Heart left ventricle (tissue), 16 donors: ENCODE measurements at regions not wholly inside any gene's neighbourhood (a gene's known extent, or its start where the extent isn't known, plus 50 kb on each side); places are given as distances from the start of the nearest gene placed in this dataset.

Source experiments
- ATAC-seq, 4 donors: fragments of 200-7000 bp; cut with Tn5 transposase; one replicate each; pipeline ENCODE4 v1.9.1; 2020 to 2022; ENCODE audit warnings: moderate library complexity in 4 of 4, mild to moderate bottlenecking in 3 of 4, moderate number of reproducible peaks in 1 of 4
- DNase-seq, 5 donors: peaks; one replicate each; pipeline ENCODE4 v3.0.0-alpha.2; 2020
- H3K27ac ChIP-seq, 12 donors: fragments of 200-600 bp; sonication (generic) in 4 of 12; one replicate each; pipeline versions ENCODE4 v1.5.0 to v1.8.0; 2016 to 2022; ENCODE audit warnings: mild to moderate bottlenecking in 2 of 12
- H3K27me3 ChIP-seq, 9 donors: fragments of 200-600 bp; sonication (generic) in 2 of 9; one replicate each; pipeline versions ENCODE4 v1.5.1 to v1.8.0; 2016 to 2022; ENCODE audit warnings: mild to moderate bottlenecking in 3 of 9
- H3K36me3 ChIP-seq, 9 donors: fragments of 200-600 bp; sonication (generic) in 2 of 9; one replicate each; pipeline versions ENCODE4 v1.5.0 to v1.8.0; 2018 to 2022; ENCODE audit warnings: mild to moderate bottlenecking in 2 of 9
- H3K4me1 ChIP-seq, 12 donors: fragments of 200-600 bp; sonication (generic) in 4 of 12; one replicate each; pipeline versions ENCODE4 v1.5.0 to v1.8.0; 2016 to 2022; ENCODE audit warnings: mild to moderate bottlenecking in 3 of 12
- H3K4me3 ChIP-seq, 12 donors: fragments of 200-600 bp; sonication (generic) in 4 of 12; one replicate each; pipeline versions ENCODE4 v1.5.0 to v1.8.0; 2017 to 2022; ENCODE audit warnings: mild to moderate bottlenecking in 9 of 12, moderate library complexity in 4 of 12
- H3K9me3 ChIP-seq, 12 donors: fragments of 200-600 bp; sonication (generic) in 4 of 12; one replicate each; pipeline versions ENCODE4 v1.5.0 to v1.8.0; 2016 to 2022; ENCODE audit warnings: mild to moderate bottlenecking in 1 of 12
- CTCF ChIP-seq, 12 donors: fragments of 200-600 bp; sonication (generic) in 4 of 12; IDR thresholded peaks; one replicate each; pipeline versions ENCODE4 v1.5.0 to v1.8.0; 2018 to 2022; ENCODE audit warnings: antibody characterized with exemption in 12 of 12, mild to moderate bottlenecking in 5 of 12
- POLR2A ChIP-seq, 2 donors: fragments of 450-650 bp; IDR thresholded peaks; one replicate each; pipeline ENCODE4 v1.6.1; 2017; ENCODE audit warnings: antibody characterized with exemption in 2 of 2, mild to moderate bottlenecking in 2 of 2, moderate library complexity in 2 of 2
- WGBS, 4 donors: extraction: QIAGEN DNeasy Blood & Tissue Kit in 2 of 4; methylation state at CpG; one replicate each; pipeline versions ENCODE4 v1.1.5 to v1.1.7; 2013 to 2018; 5-methylcytosine and 5-hydroxymethylcytosine counted together
- intact Hi-C, 10 donors: fragments of 100-400 bp; cut with DNase I; formaldehyde crosslinking; loops; one replicate each; pipeline versions ENCODE4 v1.11.1 to v1.14.2; 2022
- donor health status: ischemic (EF 13 %, LVEDD 7.1; RV severe dilation, severe dysfunction).
- donor health status: healthy with polysubstance abuse.
- donor health status: DM: no; HTN: yes; CAD: no.
- donor health status: DM: no; HTN: no; CAD: no.
- donor health status: ischemic (EF 25% LVEDD 6.9; RV normal size, moderate dysfunction).
- donor health status: ischemic (EF 25% LVEDD 5.7; RV mildly dilated, moderate dysfunction).
- donor health status: healthy.
- donor health status: DM: yes; HTN: yes; CAD: no.
- donor health status: ischemic (EF 35%, LVEDD 5.7; RV mildly dilated, moderate dysfunction).
- donor health status: nonischemic (EF 11% LVEDD 7.7; RV severe dilation, severe dysfunction).
- donor health status: DM: yes; HTN: yes; CAD: no.
- donor health status: PGD.
- donor health status: ischemic (EF 29% LVEDD 5.4; RV normal size, mild dysfunction).
- donor health status: nonischemic (EF 23%, LVEDD 6.1; RV moderate dilation, normal function).

GRCh38 chr6:112821476-112821875 is 474.3 kb downstream of the RFPL4B start:
- Histone ChIP-seq H3K27me3 (no peaks in the 10 kb centered on the region), H3K4me3 (no peak overlapping the region), H3K9me3 (no peaks in the 10 kb centered on the region), H3K36me3 (no peaks in the 10 kb centered on the region), H3K4me1 (no peaks in the 10 kb centered on the region), H3K27ac (no peak overlapping the region)
- 81 to 90% (median 86%) methylated on average over 1 of the region's 1 CpG for WGBS, 4 donors
- ATAC-seq (no peak), DNase-seq (no peak)
- intact Hi-C loops = no loop called here
- no peak for TF ChIP-seq POLR2A (IDR thresholded peaks at IDR 0.05)
- no peak for TF ChIP-seq CTCF (IDR thresholded peaks at IDR 0.05)

DNA sequence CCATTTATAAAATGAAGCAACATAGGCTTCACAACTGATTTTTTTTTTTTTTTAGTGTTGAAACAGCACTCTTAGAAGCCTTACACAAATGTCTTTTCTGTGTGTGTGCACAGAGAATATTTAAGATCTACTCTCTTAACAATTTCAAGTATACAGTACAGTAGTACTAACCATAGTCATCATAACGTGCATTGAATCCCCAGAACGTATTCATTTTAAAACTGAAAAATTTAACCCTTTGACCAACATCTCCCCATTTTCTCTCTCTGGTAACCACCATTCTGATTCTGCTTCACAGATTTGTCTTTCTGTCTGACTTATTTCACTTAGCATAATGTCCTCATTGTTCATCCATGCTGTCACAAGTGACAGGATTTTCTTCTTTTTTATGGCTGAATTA is 475.6 kb downstream of the RFPL4B start:
- no peak for TF ChIP-seq CTCF (IDR thresholded peaks at IDR 0.05)
- TF ChIP-seq POLR2A (IDR thresholded peaks at IDR 0.05) = no peak
- no peak for ATAC-seq
- WGBS, 4 donors = 75 to 94% (median 80%) methylated on average over 2 of the region's 2 CpGs
- intact Hi-C loops = no loop called here
- no peaks in the 10 kb centered on the region for H3K9me3 ChIP-seq
- DNase-seq = no peak
- H3K4me3 ChIP-seq = no peak overlapping the region
- H3K27ac ChIP-seq = no peak overlapping the region
- H3K27me3 ChIP-seq = no peaks in the 10 kb centered on the region
- peaks cover 0 to 4% (median 0%) of the 10 kb centered on the region in 12 donors for H3K4me1 ChIP-seq
- H3K36me3 ChIP-seq = no peaks in the 10 kb centered on the region

- Histone ChIP-seq H3K9me3 (no peaks in the 10 kb centered on the region), H3K4me1 (peaks cover 0 to 10% (median 0%) of the 10 kb centered on the region in 12 donors), H3K4me3 (no peak overlapping the region), H3K27me3 (no peaks in the 10 kb centered on the region), H3K27ac (no peak overlapping the region), H3K36me3 (no peaks in the 10 kb centered on the region)
- DNase-seq = peak; percentile 31 to 60 (median 49)
- TF ChIP-seq CTCF (IDR thresholded peaks at IDR 0.05) (no peak), POLR2A (IDR thresholded peaks at IDR 0.05) (no peak)
- WGBS, 4 donors = 39 to 52% (median 48%) methylated on average over 2 of the region's 2 CpGs
- ATAC-seq = peak in 3 of 4 donors; percentile 60 to 79 (median 72)
- intact Hi-C loops = no loop called here
Observed at GRCh38 chr6:112827793-112828192, 480.7 kb downstream of the RFPL4B start.

GRCh38 chr6:112831022-112831421 is 483.9 kb downstream of the RFPL4B start:
- 32 to 58% (median 43%) methylated on average over 1 of the region's 1 CpG for WGBS, 4 donors
- Histone ChIP-seq H3K36me3 (no peaks in the 10 kb centered on the region), H3K27me3 (no peaks in the 10 kb centered on the region), H3K4me3 (no peak overlapping the region), H3K9me3 (no peaks in the 10 kb centered on the region), H3K4me1 (peaks cover 0 to 20% (median 0%) of the 10 kb centered on the region in 12 donors), H3K27ac (no peak overlapping the region)
- intact Hi-C loops = no loop called here
- no peak for DNase-seq
- TF ChIP-seq POLR2A (IDR thresholded peaks at IDR 0.05) = no peak
- no peak for TF ChIP-seq CTCF (IDR thresholded peaks at IDR 0.05)
- ATAC-seq = no peak
